ENCODE measurements at regions not wholly inside any gene's neighbourhood (a gene's known extent, or its start where the extent isn't known, plus 50 kb on each side); places are given as distances from the start of the nearest gene placed in this dataset.

- DNase-seq (ENCODE audit: low spot score) (no peak), ATAC-seq (no peak)
- H3K4me1 Mint-ChIP-seq, result no peaks in the 10 kb centered on the region
- H3K9me2 ChIP-seq (ENCODE audit: insufficient read depth), result no peaks in the 10 kb centered on the region
- H3K27me3 Mint-ChIP-seq (ENCODE audit: insufficient read depth, low read depth, poor library complexity), result no peaks in the 10 kb centered on the region
- TF ChIP-seq CREB1 (CRISPR knock-in tag; IDR thresholded peaks at IDR 0.05; ENCODE audit: low read depth) (no peak), ETS1 (IDR thresholded peaks at IDR 0.05) (no peak), ZNF462 (CRISPR knock-in tag; IDR thresholded peaks at IDR 0.05) (no peak), NANOG (IDR thresholded peaks at IDR 0.05; ENCODE audit: borderline replicate concordance) (no peak), REST (IDR thresholded peaks at IDR 0.05; ENCODE audit: unreplicated experiment) (no peak), JUNB (IDR thresholded peaks at IDR 0.05; ENCODE audit: unreplicated experiment) (no peak), EZH2phosphoT487 (IDR thresholded peaks at IDR 0.05; ENCODE audit: unreplicated experiment) (no peak), STAT1 (IDR thresholded peaks at IDR 0.05; ENCODE audit: unreplicated experiment) (no peak), ZNF331 (CRISPR knock-in tag; IDR thresholded peaks at IDR 0.05; ENCODE audit: low read depth) (no peak), ZNF114 (CRISPR knock-in tag; IDR thresholded peaks at IDR 0.05) (no peak)
- no peaks in the 10 kb centered on the region for H3F3A ChIP-seq (replicated peaks; ENCODE audit: low read depth)
- H3K4me3 ChIP-seq, result no peak overlapping the region
- H3K27ac Mint-ChIP-seq, result no peak overlapping the region
- H3K4me3 Mint-ChIP-seq, result no peak overlapping the region
- H3K36me3 ChIP-seq (ENCODE audit: insufficient read depth), result no peaks in the 10 kb centered on the region
- H2AFZ ChIP-seq, result no peak overlapping the region
- no peak overlapping the region for H3K4me2 ChIP-seq
- H4K20me1 ChIP-seq (replicated peaks; ENCODE audit: insufficient read depth), result no peaks in the 10 kb centered on the region
- H3K79me2 ChIP-seq (replicated peaks; ENCODE audit: insufficient read depth), result no peaks in the 10 kb centered on the region
- no peak overlapping the region for H3K27ac ChIP-seq (ENCODE audit: low read depth)
- H3K4me1 ChIP-seq (ENCODE audit: insufficient read depth), result no peaks in the 10 kb centered on the region
- no peaks in the 10 kb centered on the region for H3K27me3 ChIP-seq (ENCODE audit: insufficient read depth)
- H3K36me3 Mint-ChIP-seq (ENCODE audit: low read depth), result no peaks in the 10 kb centered on the region
- no peaks in the 10 kb centered on the region for H3K9me3 Mint-ChIP-seq
Observed at GRCh38 chr3:25053360-25053759, 374.7 kb upstream of the RARB start.
